Mesodermal cell (in vitro differentiated cells): ENCODE measurements at regions not wholly inside any gene's neighbourhood (a gene's known extent, or its start where the extent isn't known, plus 50 kb on each side); places are given as distances from the start of the nearest gene placed in this dataset.

Source experiments
- H3K27ac ChIP-seq: 2 replicates; pipeline ENCODE4 v1.7.0; 2013; ENCODE audit warnings: mild to moderate bottlenecking, low read depth, low read length, moderate library complexity; ENCODE audit not compliant: severe bottlenecking
- H3K36me3 ChIP-seq: 2 replicates; pipeline ENCODE4 v1.7.1; 2013; ENCODE audit warnings: mild to moderate bottlenecking, low read length, moderate library complexity; ENCODE audit not compliant: control insufficient read depth, insufficient read depth
- H3K4me1 ChIP-seq: one replicate; pipeline ENCODE4 v1.7.1; 2013; ENCODE audit warnings: mild to moderate bottlenecking, low read length; ENCODE audit not compliant: insufficient read depth, control insufficient read depth, poor library complexity, severe bottlenecking
- H3K4me3 ChIP-seq: 2 replicates; pipeline ENCODE4 v1.7.0; 2013; ENCODE audit warnings: low read length, control low read depth, mild to moderate bottlenecking; ENCODE audit not compliant: insufficient read depth, poor library complexity, severe bottlenecking; ENCODE audit errors: extremely low read depth
- H3K9me3 ChIP-seq: 2 replicates; pipeline ENCODE4 v1.7.1; 2013; ENCODE audit warnings: mild to moderate bottlenecking, low read length, moderate library complexity; ENCODE audit not compliant: control insufficient read depth
- WGBS, 2 experiments: methylation state at CpG; one replicate each; pipeline ENCODE4 v1.1.5; 2013; ENCODE audit warnings: missing lambda C conversion rate in 2 of 2; ENCODE audit not compliant: insufficient coverage in 2 of 2; 5-methylcytosine and 5-hydroxymethylcytosine counted together

GRCh38 chr18:37937287-37937686 lies 371.7 kb upstream of the CELF4 start:
- no peak overlapping the region for H3K4me3 ChIP-seq
- no peaks in the 10 kb centered on the region for H3K36me3 ChIP-seq
- 63 to 74% methylated on average over 4 to 6 of the region's 6 CpGs for WGBS, 2 experiments
- H3K4me1 ChIP-seq = no peaks in the 10 kb centered on the region
- no peak overlapping the region for H3K27ac ChIP-seq
- peaks cover 6% of the 10 kb centered on the region for H3K9me3 ChIP-seq

DNA sequence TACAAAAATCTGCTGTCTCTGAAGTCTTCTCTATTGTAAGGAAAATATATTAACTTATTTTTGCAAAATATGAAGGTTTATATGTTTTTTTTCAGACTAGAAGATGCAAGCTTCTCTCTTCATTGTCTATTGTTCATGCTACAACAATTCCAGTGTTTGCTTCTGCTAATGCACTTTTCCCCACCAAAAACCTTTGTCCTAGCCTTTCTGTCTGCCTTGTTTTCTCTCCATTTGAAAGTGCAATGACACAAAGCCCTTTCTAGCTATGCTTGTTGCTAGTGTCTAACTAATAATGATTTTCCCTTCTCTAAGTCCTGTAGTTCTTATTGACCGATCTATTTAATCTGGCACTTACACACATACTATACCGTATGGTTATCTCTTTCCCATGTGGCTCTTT lies 369.5 kb upstream of the CELF4 start:
- no peak overlapping the region for H3K27ac ChIP-seq
- no peaks in the 10 kb centered on the region for H3K36me3 ChIP-seq
- H3K4me1 ChIP-seq = no peaks in the 10 kb centered on the region
- no peak overlapping the region for H3K4me3 ChIP-seq
- WGBS, 2 experiments = 88 to 94% methylated on average over 2 of the region's 2 CpGs
- peaks cover 10% of the 10 kb centered on the region for H3K9me3 ChIP-seq

DNA sequence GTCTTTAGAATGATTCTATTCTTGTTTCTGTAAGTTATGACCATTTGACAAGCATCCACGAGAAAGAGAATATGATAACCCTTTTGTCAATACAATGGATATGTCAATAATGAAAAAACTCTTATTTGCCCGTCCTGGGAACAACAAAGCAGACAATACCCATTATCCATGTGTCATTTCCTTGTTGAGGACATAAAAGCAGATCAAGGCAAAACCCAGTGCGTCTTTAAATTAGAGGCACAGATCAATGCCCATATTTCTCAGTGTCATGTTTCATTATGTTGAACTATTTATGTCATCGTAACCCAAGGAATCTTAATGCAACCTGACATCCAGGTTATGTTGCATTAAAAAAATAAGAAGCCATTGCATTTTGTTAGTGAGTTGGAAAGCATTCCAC lies 365.0 kb upstream of the CELF4 start:
- Histone ChIP-seq H3K9me3 (peaks cover 4% of the 10 kb centered on the region), H3K4me1 (no peaks in the 10 kb centered on the region), H3K4me3 (no peak overlapping the region), H3K36me3 (no peaks in the 10 kb centered on the region), H3K27ac (no peak overlapping the region)
- WGBS, 2 experiments = 80 to 90% methylated on average over 1 to 2 of the region's 4 CpGs

GRCh38 chr18:37922162-37922561 lies 356.6 kb upstream of the CELF4 start:
- Histone ChIP-seq H3K4me1 (no peaks in the 10 kb centered on the region), H3K36me3 (no peaks in the 10 kb centered on the region), H3K27ac (no peak overlapping the region), H3K9me3 (no peaks in the 10 kb centered on the region), H3K4me3 (no peak overlapping the region)

GRCh38 chr18:37920865-37921264 lies 355.3 kb upstream of the CELF4 start:
- H3K4me3 ChIP-seq = no peak overlapping the region
- H3K9me3 ChIP-seq = no peaks in the 10 kb centered on the region
- no peak overlapping the region for H3K27ac ChIP-seq
- no peaks in the 10 kb centered on the region for H3K36me3 ChIP-seq
- H3K4me1 ChIP-seq = no peaks in the 10 kb centered on the region
- 100% methylated on average over 1 to 2 of the region's 4 CpGs for WGBS, 2 experiments

DNA sequence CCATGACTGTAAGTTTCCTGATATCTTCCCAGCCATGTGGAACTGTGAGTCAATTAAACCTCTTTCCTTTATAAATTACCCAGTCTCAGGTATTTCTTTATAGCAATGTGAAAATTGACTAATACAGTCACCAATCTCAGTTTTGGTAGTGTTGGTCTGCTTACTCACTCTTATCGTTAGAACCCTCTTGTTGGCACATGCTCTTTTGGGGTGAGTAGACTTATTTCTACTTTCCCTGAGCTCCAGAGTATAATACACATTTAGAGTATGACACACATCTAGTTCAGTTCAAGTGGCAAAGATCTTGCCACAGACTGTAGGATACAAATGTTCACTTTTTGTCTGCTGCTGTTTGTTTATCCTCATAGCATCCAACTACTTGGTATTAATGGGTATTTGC lies 347.5 kb upstream of the CELF4 start:
- H3K4me1 ChIP-seq = no peaks in the 10 kb centered on the region
- no peaks in the 10 kb centered on the region for H3K9me3 ChIP-seq
- no peaks in the 10 kb centered on the region for H3K36me3 ChIP-seq
- H3K27ac ChIP-seq = no peak overlapping the region
- no peak overlapping the region for H3K4me3 ChIP-seq
- no CpG with 5 or more reads among the region's 1 CpG for whole genome bisulfite sequencing, 2 experiments

- 93 to 100% methylated on average over 1 to 2 of the region's 2 CpGs for WGBS, 2 experiments
Measured at GRCh38 chr18:37902344-37902743, 336.7 kb upstream of the CELF4 start.

DNA sequence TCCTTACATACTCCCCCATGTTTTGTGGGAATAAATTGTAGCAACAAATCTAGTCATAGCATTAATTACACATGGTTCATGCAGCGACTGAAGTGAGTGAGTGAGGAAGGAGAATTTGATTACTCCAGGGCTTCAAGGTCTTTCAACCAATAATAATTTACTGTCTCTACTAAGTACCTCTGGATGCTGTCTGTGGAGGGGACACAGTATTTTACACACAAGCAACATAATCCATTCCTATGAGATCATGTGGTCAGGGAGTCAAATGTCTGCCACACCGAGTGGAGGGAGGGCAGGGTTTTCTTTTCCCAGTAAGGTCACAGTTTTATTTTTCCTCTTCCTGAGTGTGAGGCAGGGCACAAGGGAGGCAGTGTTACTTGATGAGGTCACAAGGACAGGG lies 334.7 kb upstream of the CELF4 start:
- H3K27ac ChIP-seq = no peak overlapping the region
- no peak overlapping the region for H3K4me3 ChIP-seq
- 71% methylated on average over 1 of the region's 2 CpGs; no CpG with 5 or more reads in 1 of the 2 experiments for WGBS, 2 experiments
- H3K9me3 ChIP-seq = no peaks in the 10 kb centered on the region
- no peaks in the 10 kb centered on the region for H3K36me3 ChIP-seq
- H3K4me1 ChIP-seq = no peaks in the 10 kb centered on the region

More at GRCh38 chr18:37902344-37902743, 336.7 kb upstream of the CELF4 start:
- H3K36me3 ChIP-seq = no peaks in the 10 kb centered on the region
- no peak overlapping the region for H3K27ac ChIP-seq
- H3K4me1 ChIP-seq = no peaks in the 10 kb centered on the region
- no peaks in the 10 kb centered on the region for H3K9me3 ChIP-seq
- no peak overlapping the region for H3K4me3 ChIP-seq

GRCh38 chr18:37889963-37890362 lies 324.4 kb upstream of the CELF4 start:
- WGBS, 2 experiments = 72 to 78% methylated on average over 4 to 5 of the region's 5 CpGs
- H3K4me1 ChIP-seq = no peaks in the 10 kb centered on the region
- H3K4me3 ChIP-seq = no peak overlapping the region
- H3K27ac ChIP-seq = no peak overlapping the region
- H3K9me3 ChIP-seq = no peaks in the 10 kb centered on the region
- no peaks in the 10 kb centered on the region for H3K36me3 ChIP-seq

- no peaks in the 10 kb centered on the region for H3K9me3 ChIP-seq
- no peaks in the 10 kb centered on the region for H3K36me3 ChIP-seq
- H3K4me3 ChIP-seq = no peak overlapping the region
- H3K27ac ChIP-seq = no peak overlapping the region
- H3K4me1 ChIP-seq = no peaks in the 10 kb centered on the region
- 100% methylated on average over 1 of the region's 1 CpG for WGBS, 2 experiments
Measured at GRCh38 chr18:37874721-37875120, 309.1 kb upstream of the CELF4 start.

DNA sequence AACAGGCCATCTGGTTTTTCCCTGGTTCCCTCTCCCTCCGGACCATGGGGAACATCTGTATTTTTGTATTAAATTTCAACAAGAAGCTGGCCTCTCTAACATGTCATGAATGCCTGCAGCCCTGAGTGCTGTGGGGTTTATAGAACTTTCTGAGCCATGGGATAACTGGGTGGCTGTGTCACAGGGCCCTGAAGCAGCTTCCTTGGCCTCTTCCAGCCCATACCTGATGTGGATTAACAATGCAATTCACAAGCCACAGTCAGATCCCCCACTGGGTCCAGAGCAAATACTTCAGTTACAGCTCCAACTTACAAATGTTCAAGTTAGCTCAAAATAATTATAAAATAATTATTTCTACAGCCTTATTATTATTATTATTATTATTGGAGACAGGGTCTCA lies 307.8 kb upstream of the CELF4 start:
- WGBS, 2 experiments = no CpG with 5 or more reads among the region's 1 CpG
- Histone ChIP-seq H3K27ac (no peak overlapping the region), H3K36me3 (no peaks in the 10 kb centered on the region), H3K9me3 (no peaks in the 10 kb centered on the region), H3K4me3 (no peak overlapping the region), H3K4me1 (no peaks in the 10 kb centered on the region)

DNA sequence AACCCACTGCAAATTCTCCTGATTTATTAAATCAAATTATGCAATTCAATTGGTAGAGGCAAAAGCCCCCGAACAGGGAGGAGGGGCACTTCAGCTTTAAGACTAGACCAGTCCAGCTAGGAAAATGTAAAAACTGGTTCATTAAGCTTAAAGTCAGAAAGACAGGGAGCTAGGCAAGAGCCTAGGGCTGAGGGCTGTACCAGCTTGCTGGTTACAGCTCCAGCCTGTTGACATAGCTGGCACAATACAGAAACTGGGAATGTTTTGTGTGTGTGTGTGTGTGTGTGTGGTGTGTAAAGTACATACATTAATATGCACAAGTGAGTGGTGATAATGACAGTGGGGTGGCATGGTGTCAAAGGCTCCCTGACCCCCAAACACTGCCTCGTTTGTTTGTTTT lies 307.0 kb upstream of the CELF4 start:
- WGBS, 2 experiments = 86 to 89% methylated on average over 1 of the region's 2 CpGs
- H3K27ac ChIP-seq = no peak overlapping the region
- H3K9me3 ChIP-seq = no peaks in the 10 kb centered on the region
- H3K36me3 ChIP-seq = no peaks in the 10 kb centered on the region
- H3K4me3 ChIP-seq = no peak overlapping the region
- no peaks in the 10 kb centered on the region for H3K4me1 ChIP-seq
